ENCODE measurements at regions not wholly inside any gene's neighbourhood (a gene's known extent, or its start where the extent isn't known, plus 50 kb on each side); places are given as distances from the start of the nearest gene placed in this dataset.
"Not testable (repeated sequence)": the region's sequence is repeated elsewhere in the genome, so short reads cannot be mapped to it uniquely, and the experiment has no call there.

DNA sequence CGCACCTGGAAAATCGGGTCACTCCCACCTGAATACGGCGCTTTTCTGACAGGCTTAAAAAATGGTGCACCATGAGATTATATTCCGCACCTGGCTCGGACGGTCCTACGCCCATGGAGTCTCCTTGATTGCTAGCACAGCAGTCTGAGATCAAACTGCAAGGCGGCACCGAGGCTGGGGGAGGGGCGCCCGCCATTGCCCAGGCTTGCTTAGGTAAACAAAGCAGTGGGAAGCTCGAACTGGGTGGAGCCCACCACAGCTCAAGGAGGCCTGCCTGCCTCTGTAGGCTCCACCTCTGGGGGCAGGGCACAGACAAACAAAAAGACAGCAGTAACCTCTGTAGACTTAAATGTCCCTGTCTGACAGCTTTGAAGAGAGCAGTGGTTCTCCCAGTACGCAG is 267.0 kb upstream of the KITLG start:
- not testable (repeated sequence) for H3K4me3 Mint-ChIP-seq, H3K9me3 Mint-ChIP-seq, H3K4me1 Mint-ChIP-seq, H3K36me3 Mint-ChIP-seq, H3K27me3 Mint-ChIP-seq, DNase-seq, H3K27ac Mint-ChIP-seq

GRCh38 chr12:88844426-88844825 is 264.2 kb upstream of the KITLG start:
- Mint-ChIP-seq H3K9me3 (peaks cover 10% of the 10 kb centered on the region), H3K4me3 (no peak overlapping the region), H3K27ac (no peak overlapping the region), H3K4me1 (no peaks in the 10 kb centered on the region), H3K36me3 (no peaks in the 10 kb centered on the region), H3K27me3 (no peaks in the 10 kb centered on the region)
- DNase-seq: no peak

- Mint-ChIP-seq H3K4me1 (no peaks in the 10 kb centered on the region), H3K36me3 (no peaks in the 10 kb centered on the region), H3K27ac (no peak overlapping the region), H3K9me3 (peaks cover 11% of the 10 kb centered on the region), H3K27me3 (no peaks in the 10 kb centered on the region), H3K4me3 (no peak overlapping the region)
- DNase-seq: no peak
Measured at GRCh38 chr12:88842314-88842713, 262.0 kb upstream of the KITLG start.

DNA sequence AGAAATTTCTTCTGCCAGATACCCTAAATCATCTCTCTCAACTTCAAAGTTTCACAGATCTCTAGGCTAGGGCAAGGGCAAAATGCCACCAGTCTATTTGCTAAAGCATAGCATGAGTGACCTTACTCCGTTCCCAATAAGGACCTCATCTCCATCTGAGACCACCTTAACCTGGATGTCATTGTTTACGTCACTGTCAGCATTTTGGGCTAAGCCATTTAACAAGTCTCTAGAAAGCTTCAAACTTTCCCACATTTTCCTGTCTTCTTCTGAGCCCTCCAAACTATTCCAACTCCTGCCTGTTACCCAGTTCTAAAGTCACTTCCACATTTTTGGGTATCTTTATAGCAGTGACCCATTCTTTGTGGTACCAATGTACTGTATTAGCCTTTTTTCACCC is 259.2 kb upstream of the KITLG start:
- no peaks in the 10 kb centered on the region for H3K36me3 Mint-ChIP-seq
- H3K27ac Mint-ChIP-seq: no peak overlapping the region
- no peak overlapping the region for H3K4me3 Mint-ChIP-seq
- no peak for DNase-seq
- no peaks in the 10 kb centered on the region for H3K27me3 Mint-ChIP-seq
- H3K9me3 Mint-ChIP-seq: peaks cover 9% of the 10 kb centered on the region
- H3K4me1 Mint-ChIP-seq: no peaks in the 10 kb centered on the region

- Mint-ChIP-seq H3K27me3 (no peaks in the 10 kb centered on the region), H3K4me1 (no peaks in the 10 kb centered on the region), H3K4me3 (no peak overlapping the region), H3K36me3 (no peaks in the 10 kb centered on the region), H3K9me3 (peaks cover 4% of the 10 kb centered on the region), H3K27ac (no peak overlapping the region)
- no peak for DNase-seq
Measured at GRCh38 chr12:88836156-88836555, 255.9 kb upstream of the KITLG start.

DNA sequence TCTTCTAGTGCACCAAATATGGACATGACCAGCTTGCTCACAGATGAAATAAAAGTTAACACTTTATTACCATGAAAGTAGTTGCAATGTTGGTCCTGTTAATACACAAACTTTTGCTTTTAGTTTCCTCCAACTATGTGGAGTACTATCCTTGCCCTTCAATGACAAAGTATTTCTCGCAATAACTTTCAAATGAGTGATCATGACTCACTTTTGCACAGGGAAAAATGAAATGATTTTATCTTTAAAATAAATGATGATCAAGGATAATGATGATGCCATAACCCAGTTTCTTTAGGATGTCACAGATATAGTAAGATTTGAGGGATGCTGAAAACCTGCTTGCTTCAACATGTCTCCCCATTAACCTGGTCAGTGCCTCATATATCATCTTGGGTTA is 254.0 kb upstream of the KITLG start:
- Mint-ChIP-seq H3K4me1 (no peaks in the 10 kb centered on the region), H3K27me3 (no peaks in the 10 kb centered on the region), H3K4me3 (no peak overlapping the region), H3K9me3 (peaks cover under 1% of the 10 kb centered on the region), H3K27ac (no peak overlapping the region), H3K36me3 (no peaks in the 10 kb centered on the region)
- no peak for DNase-seq

DNA sequence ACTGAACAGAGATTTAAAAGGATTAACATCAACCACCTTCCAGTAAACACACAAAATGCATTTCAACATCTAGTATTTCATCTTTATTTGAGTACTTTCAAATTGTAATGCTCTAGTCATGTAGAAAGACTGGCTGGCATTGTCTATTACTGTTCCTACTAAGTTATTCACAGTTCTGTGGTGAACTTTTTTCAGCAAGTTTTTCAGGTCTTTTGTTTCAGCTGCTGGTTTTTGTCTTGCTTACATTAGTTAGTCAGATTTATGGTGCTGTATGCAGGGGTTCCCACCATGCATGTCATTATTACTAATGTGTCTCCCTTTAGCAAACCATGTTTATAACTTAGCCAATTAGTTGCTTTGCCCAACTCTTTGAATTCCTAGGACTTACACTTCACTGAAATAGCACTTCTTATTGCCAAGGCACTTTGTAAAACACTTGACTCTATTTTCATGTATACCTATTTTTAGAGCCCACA is 253.4 kb upstream of the KITLG start:
- Mint-ChIP-seq H3K4me1 (no peaks in the 10 kb centered on the region), H3K27me3 (no peaks in the 10 kb centered on the region)
- DNase-seq: no peak

DNA sequence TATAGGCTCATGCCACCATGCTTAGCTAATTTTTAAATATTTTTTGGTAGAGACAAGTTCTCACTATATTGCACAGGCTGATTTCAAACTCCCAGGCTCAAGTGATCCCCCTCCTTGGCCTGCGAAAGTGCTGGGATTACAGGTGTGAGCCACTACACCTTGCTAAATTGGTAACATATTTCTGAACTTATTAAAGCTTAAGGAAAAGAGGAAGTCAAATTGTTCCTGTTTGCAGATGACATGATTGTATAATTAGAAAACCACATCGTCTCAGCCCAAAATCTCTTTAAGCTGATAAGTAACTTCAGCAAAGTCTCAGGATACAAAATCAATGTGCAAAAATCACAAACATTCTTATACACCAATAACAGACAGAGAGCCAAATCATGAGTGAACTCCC is 248.3 kb upstream of the KITLG start:
- not testable (repeated sequence) for H3K27ac Mint-ChIP-seq, H3K9me3 Mint-ChIP-seq, H3K27me3 Mint-ChIP-seq, H3K4me3 Mint-ChIP-seq, DNase-seq, H3K4me1 Mint-ChIP-seq, H3K36me3 Mint-ChIP-seq

More for the DNA sequence above, 253.4 kb upstream of the KITLG start:
- no peaks in the 10 kb centered on the region for H3K9me3 Mint-ChIP-seq
- no peak overlapping the region for H3K4me3 Mint-ChIP-seq
- H3K27ac Mint-ChIP-seq: no peak overlapping the region
- no peaks in the 10 kb centered on the region for H3K36me3 Mint-ChIP-seq

- Mint-ChIP-seq H3K36me3 (no peaks in the 10 kb centered on the region), H3K27ac (no peak overlapping the region), H3K4me1 (no peaks in the 10 kb centered on the region), H3K27me3 (no peaks in the 10 kb centered on the region), H3K4me3 (no peak overlapping the region), H3K9me3 (no peaks in the 10 kb centered on the region)
- no peak for DNase-seq
Measured at GRCh38 chr12:88820012-88820411, 239.7 kb upstream of the KITLG start.

- H3K9me3 Mint-ChIP-seq: no peaks in the 10 kb centered on the region
- no peak for DNase-seq
- no peaks in the 10 kb centered on the region for H3K36me3 Mint-ChIP-seq
- no peaks in the 10 kb centered on the region for H3K4me1 Mint-ChIP-seq
- H3K27me3 Mint-ChIP-seq: no peaks in the 10 kb centered on the region
- no peak overlapping the region for H3K4me3 Mint-ChIP-seq
- no peak overlapping the region for H3K27ac Mint-ChIP-seq
Measured at GRCh38 chr12:88816201-88816600, 235.9 kb upstream of the KITLG start.

DNA sequence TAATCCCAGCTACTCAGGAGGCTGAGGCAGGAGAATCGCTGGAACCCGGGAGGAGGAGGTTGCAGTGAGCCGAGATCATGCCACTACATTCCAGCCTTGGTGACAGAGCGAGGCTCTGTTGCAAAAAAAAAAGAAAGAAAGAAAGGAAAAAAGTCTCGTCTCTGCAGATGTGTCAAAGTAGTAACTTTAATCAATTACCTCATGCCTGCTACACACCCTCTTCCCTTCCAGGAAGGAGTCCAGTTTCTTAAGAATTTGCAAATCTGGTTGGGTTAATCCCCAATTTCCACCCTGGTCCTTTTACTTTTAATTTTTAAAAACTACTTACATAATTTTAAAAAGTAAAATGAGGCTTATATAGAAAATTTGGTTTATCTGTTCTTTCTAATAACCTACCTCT is 234.5 kb upstream of the KITLG start:
- Mint-ChIP-seq H3K4me1 (no peaks in the 10 kb centered on the region), H3K9me3 (no peaks in the 10 kb centered on the region), H3K36me3 (no peaks in the 10 kb centered on the region), H3K27ac (no peak overlapping the region), H3K4me3 (no peak overlapping the region), H3K27me3 (no peaks in the 10 kb centered on the region)
- no peak for DNase-seq

DNA sequence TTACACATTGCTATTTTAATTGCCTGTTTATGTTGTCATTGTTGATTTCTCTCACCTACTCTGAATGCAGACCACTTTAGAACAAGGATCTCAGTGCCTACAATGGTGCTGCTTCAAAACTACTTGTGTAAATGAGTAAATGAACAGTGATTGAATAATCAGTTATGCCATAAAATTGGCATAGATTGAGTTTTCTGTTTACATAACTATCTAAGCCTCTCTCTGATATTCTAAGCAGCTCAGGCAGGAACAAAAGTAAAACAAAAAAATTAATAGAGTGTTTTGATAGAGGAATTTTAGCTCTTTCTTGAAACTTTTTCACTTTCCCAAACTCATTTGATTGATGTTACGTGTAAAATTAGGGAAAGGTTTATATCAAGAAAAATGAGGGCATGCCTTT is 232.3 kb upstream of the KITLG start:
- Mint-ChIP-seq H3K9me3 (no peaks in the 10 kb centered on the region), H3K36me3 (no peaks in the 10 kb centered on the region), H3K27me3 (no peaks in the 10 kb centered on the region), H3K4me1 (no peaks in the 10 kb centered on the region), H3K4me3 (no peak overlapping the region), H3K27ac (no peak overlapping the region)
- DNase-seq: no peak

GRCh38 chr12:88810806-88811205 is 230.5 kb upstream of the KITLG start:
- no peak overlapping the region for H3K27ac Mint-ChIP-seq
- no peaks in the 10 kb centered on the region for H3K4me1 Mint-ChIP-seq
- H3K9me3 Mint-ChIP-seq: no peaks in the 10 kb centered on the region
- no peak for DNase-seq
- no peaks in the 10 kb centered on the region for H3K36me3 Mint-ChIP-seq
- H3K4me3 Mint-ChIP-seq: no peak overlapping the region
- no peaks in the 10 kb centered on the region for H3K27me3 Mint-ChIP-seq

DNA sequence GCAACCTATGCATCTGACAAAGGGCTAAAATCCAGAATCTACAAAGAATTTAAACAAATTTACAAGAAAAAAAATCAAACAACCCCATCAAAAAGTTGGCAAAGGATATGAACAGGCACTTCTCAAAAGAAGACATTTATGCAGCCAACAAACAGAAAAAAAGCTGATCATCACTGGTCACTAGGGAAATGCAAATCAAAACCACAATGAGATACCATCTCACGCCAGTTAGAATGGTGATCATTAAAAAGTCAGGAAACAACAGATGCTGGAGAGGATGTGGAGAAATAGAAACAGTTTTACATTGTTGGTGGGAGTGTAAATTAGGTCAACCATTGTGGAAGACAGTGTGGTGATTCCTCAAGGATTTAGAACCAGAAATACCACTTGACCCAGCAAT is 229.6 kb upstream of the KITLG start:
- H3K27ac Mint-ChIP-seq: not testable (repeated sequence)

DNA sequence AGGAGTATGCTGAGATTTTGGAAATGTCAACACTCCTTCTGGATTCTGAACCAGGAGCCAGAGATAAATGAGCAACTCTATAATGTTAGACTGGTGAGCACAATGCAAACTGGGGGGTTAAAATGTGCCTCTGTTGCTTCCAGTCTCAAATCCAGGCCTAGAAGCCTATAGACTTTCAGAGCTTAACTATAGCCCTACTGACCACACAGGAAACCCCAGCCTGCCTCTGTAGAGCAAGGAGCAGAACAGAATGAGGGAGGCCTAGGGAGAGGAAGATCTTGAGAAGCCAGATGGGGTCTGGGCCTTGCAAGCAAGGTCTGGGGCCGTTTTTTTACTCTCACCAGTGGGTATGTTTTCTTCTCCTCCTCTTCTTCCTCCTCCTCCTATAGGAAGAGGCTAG is 225.4 kb upstream of the KITLG start:
- DNase-seq: no peak
- Mint-ChIP-seq H3K4me3 (no peak overlapping the region), H3K27me3 (no peaks in the 10 kb centered on the region), H3K9me3 (no peaks in the 10 kb centered on the region), H3K4me1 (no peaks in the 10 kb centered on the region), H3K27ac (no peak overlapping the region), H3K36me3 (no peaks in the 10 kb centered on the region)

More for the DNA sequence above, 229.6 kb upstream of the KITLG start:
- not testable (repeated sequence) for DNase-seq, H3K27me3 Mint-ChIP-seq, H3K4me3 Mint-ChIP-seq, H3K36me3 Mint-ChIP-seq, H3K9me3 Mint-ChIP-seq, H3K4me1 Mint-ChIP-seq

DNA sequence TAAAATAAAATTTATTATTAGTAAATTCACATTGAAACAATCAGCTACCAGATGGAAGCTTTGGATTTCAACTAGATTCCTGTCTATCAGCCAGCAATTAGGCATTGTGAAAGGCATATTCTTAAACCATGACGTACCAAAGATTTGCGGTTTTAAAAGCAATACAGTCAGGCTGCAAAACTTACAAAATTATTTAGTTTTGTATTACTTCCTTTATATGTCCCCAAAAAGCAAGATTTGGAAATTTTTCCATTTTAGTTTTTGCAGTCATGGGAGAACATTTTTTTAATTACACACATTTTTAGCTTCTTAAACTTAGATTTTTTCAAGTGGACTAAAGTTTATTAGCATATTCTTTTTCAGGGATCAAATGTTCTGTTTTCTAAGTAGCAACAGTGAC is 225.0 kb upstream of the KITLG start:
- Mint-ChIP-seq H3K4me1 (no peaks in the 10 kb centered on the region), H3K27ac (no peak overlapping the region), H3K4me3 (no peak overlapping the region), H3K9me3 (peaks cover 1% of the 10 kb centered on the region), H3K36me3 (no peaks in the 10 kb centered on the region), H3K27me3 (no peaks in the 10 kb centered on the region)
- no peak for DNase-seq

GRCh38 chr12:88802096-88802706 is 221.9 kb upstream of the KITLG start:
- no peaks in the 10 kb centered on the region for H3K27me3 Mint-ChIP-seq

More at GRCh38 chr12:88802096-88802706, 221.9 kb upstream of the KITLG start:
- H3K27ac Mint-ChIP-seq: no peak overlapping the region
- no peak overlapping the region for H3K4me3 Mint-ChIP-seq
- no peaks in the 10 kb centered on the region for H3K36me3 Mint-ChIP-seq
- no peaks in the 10 kb centered on the region for H3K4me1 Mint-ChIP-seq
- H3K9me3 Mint-ChIP-seq: peaks cover 2% of the 10 kb centered on the region
- no peak for DNase-seq
